HCT116 (cell line): ENCODE measurements at regions not wholly inside any gene's neighbourhood (a gene's known extent, or its start where the extent isn't known, plus 50 kb on each side); places are given as distances from the start of the nearest gene placed in this dataset.

Experiments
- ATAC-seq: fragments of 200-7000 bp; cut with Tn5 transposase; 2 replicates; pipeline ENCODE4 v1.9.1; 2020; ENCODE audit warnings: mild to moderate bottlenecking, moderate library complexity
- BruUV-seq: library from RNA; stranded (reverse); fragments of 400-500 nt; replicated peaks from 2 replicates; lab custom pipeline; 2021; lab: Mats Ljungman, UMichigan
- CTCF ChIA-PET: fragments of 300-600 bp; sonication (Branson Sonifier 250); formaldehyde crosslinking; loops from one replicate; lab custom pipeline; 2021; ENCODE audit warnings: antibody characterized with exemption; lab: Charles Lee
- POLR2A ChIA-PET: fragments of 300-600, 350-600 bp; sonication (Branson Sonifier 250); formaldehyde crosslinking; loops from one replicate; lab custom pipeline; 2021; ENCODE audit warnings: antibody characterized with exemption; lab: Charles Lee
- RAD21 ChIA-PET, 2 experiments: fragments of 300-600 bp; sonication (Branson Sonifier 250); formaldehyde crosslinking; loops; one replicate each; lab custom pipeline; 2023; ENCODE audit warnings: low total read pairs in 2 of 2; ENCODE audit not compliant: uncharacterized antibody in 2 of 2, unreplicated experiment in 2 of 2, low non-redundant PET in 1 of 2; lab: Charles Lee
- DNase-seq: peaks from one replicate; pipeline ENCODE4 v3.0.0-alpha.2; 2010; ENCODE audit warnings: low read depth, low spot score
- H2AFZ ChIP-seq: fragments of 200-600 bp; shearing (Covaris generic), sonication (generic); 2 replicates; pipeline ENCODE4 v1.6.1; 2017; ENCODE audit warnings: low read depth, mixed run types, mixed read lengths, antibody characterized with exemption, low read length; ENCODE audit not compliant: poor library complexity, severe bottlenecking
- H3K27ac ChIP-seq: 2 replicates; pipeline ENCODE4 v1.5.1; 2012; ENCODE audit warnings: low read depth, low read length
- H3K27me3 ChIP-seq: fragments of 200-600 bp; sonication (generic); 2 replicates; pipeline ENCODE4 v1.6.1; 2016; ENCODE audit warnings: mixed run types, low read length, mixed read lengths; ENCODE audit not compliant: insufficient read depth
- H3K36me3 ChIP-seq, 2 experiments: fragments of 200-500 bp in 1 of 2; fragments of 200-600 bp in 1 of 2; sonication (Bioruptor generic) in 1 of 2; sonication (generic) in 1 of 2; 2 replicates each; pipeline versions ENCODE4 v1.5.1 to v1.6.1; 2014 to 2016; ENCODE audit warnings: low read length in 2 of 2, inconsistent platforms in 1 of 2, mixed read lengths in 1 of 2, mixed run types in 1 of 2; ENCODE audit not compliant: insufficient read depth in 2 of 2, control insufficient read depth in 1 of 2
- H3K4me1 ChIP-seq, 2 experiments: fragments of 200-600 bp in 1 of 2; sonication (generic) in 1 of 2; 2 replicates each; pipeline versions ENCODE4 v1.5.1 to v1.6.1; 2012 to 2017; ENCODE audit warnings: low read length in 2 of 2, inconsistent platforms in 1 of 2, mild to moderate bottlenecking in 1 of 2, mixed read lengths in 1 of 2, mixed run types in 1 of 2, moderate library complexity in 1 of 2; ENCODE audit not compliant: insufficient read depth in 2 of 2, control insufficient read depth in 1 of 2
- H3K4me2 ChIP-seq: fragments of 200-600 bp; sonication (generic); 2 replicates; pipeline ENCODE4 v1.6.1; 2017; ENCODE audit warnings: mixed run types, low read length, mixed read lengths
- H3K4me3 ChIP-seq, 2 experiments: fragments of 200-600 bp in 1 of 2; sonication (generic) in 1 of 2; replicated peaks in 1 of 2; 2 replicates each; pipeline ENCODE4 v1.5.1; 2011 to 2016; ENCODE audit warnings: low read length in 2 of 2, control low read depth in 1 of 2, low read depth in 1 of 2, mild to moderate bottlenecking in 1 of 2, mixed read lengths in 1 of 2, mixed run types in 1 of 2
- H3K79me2 ChIP-seq: fragments of 200-600 bp; sonication (generic); 2 replicates; pipeline ENCODE4 v1.6.1; 2017; ENCODE audit warnings: mild to moderate bottlenecking, mixed run types, low read length, moderate library complexity, mixed read lengths; ENCODE audit not compliant: insufficient read depth
- H3K9ac ChIP-seq: fragments of 200-600 bp; sonication (generic); 2 replicates; pipeline ENCODE4 v1.6.1; 2016; ENCODE audit warnings: low read length, mixed read lengths
- H3K9me2 ChIP-seq: fragments of 200-600 bp; sonication (generic), shearing (Covaris generic); 2 replicates; pipeline ENCODE4 v1.6.1; 2017; ENCODE audit warnings: mixed run types, mild to moderate bottlenecking, moderate library complexity; ENCODE audit not compliant: insufficient read depth
- H3K9me3 ChIP-seq, 2 experiments: fragments of 200-500 bp in 1 of 2; fragments of 200-600 bp in 1 of 2; sonication (Bioruptor generic) in 1 of 2; sonication (generic) in 1 of 2; 2 replicates each; pipeline ENCODE4 v1.6.1; 2014 to 2017; ENCODE audit warnings: low read length in 2 of 2, mixed read lengths in 2 of 2, inconsistent platforms in 1 of 2, low read depth in 1 of 2, mild to moderate bottlenecking in 1 of 2, mixed run types in 1 of 2, moderate library complexity in 1 of 2; ENCODE audit not compliant: control insufficient read depth in 1 of 2, insufficient read depth in 1 of 2
- H4K20me1 ChIP-seq: fragments of 200-600 bp; sonication (generic), shearing (Covaris generic); 2 replicates; pipeline ENCODE4 v1.6.1; 2017; ENCODE audit warnings: mixed run types, mild to moderate bottlenecking, moderate library complexity; ENCODE audit not compliant: insufficient read depth
- CBX3 ChIP-seq: IDR thresholded peaks from 2 replicates; pipeline ENCODE4 v1.6.1; 2012; ENCODE audit warnings: low read depth
- CEBPB ChIP-seq: IDR thresholded peaks from 2 replicates; pipeline ENCODE4 v1.6.1; 2012; ENCODE audit warnings: low read depth
- ELF1 ChIP-seq: IDR thresholded peaks from 2 replicates; pipeline ENCODE4 v1.6.1; 2012; ENCODE audit warnings: low read depth, borderline replicate concordance
- EZH2 ChIP-seq: fragments of 200-600 bp; sonication (generic); IDR thresholded peaks from 2 replicates; pipeline ENCODE4 v1.6.1; 2017; ENCODE audit warnings: antibody characterized with exemption, mixed run types
- EZH2phosphoT487 ChIP-seq: fragments of 200-600 bp; IDR thresholded peaks from 2 replicates; pipeline ENCODE4 v1.6.1; 2018; ENCODE audit warnings: antibody characterized with exemption, borderline replicate concordance
- FOSL1 ChIP-seq: IDR thresholded peaks from 2 replicates; pipeline ENCODE4 v1.6.1; 2012; ENCODE audit warnings: low read depth
- JUND ChIP-seq: IDR thresholded peaks from 2 replicates; pipeline ENCODE4 v1.6.1; 2012
- POLR2A ChIP-seq: IDR thresholded peaks from 2 replicates; pipeline ENCODE4 v1.7.0; 2011; ENCODE audit warnings: borderline replicate concordance; ENCODE audit not compliant: insufficient read depth, insufficient read length; ENCODE audit errors: extremely low read depth
- POLR2AphosphoS5 ChIP-seq: IDR thresholded peaks from 2 replicates; pipeline ENCODE4 v1.6.1; 2011; ENCODE audit warnings: mild to moderate bottlenecking, low read depth, low read length, moderate library complexity
- SIN3A ChIP-seq: IDR thresholded peaks from 2 replicates; pipeline ENCODE4 v1.6.1; 2012; ENCODE audit warnings: low read depth
- SP1 ChIP-seq: IDR thresholded peaks from 2 replicates; pipeline ENCODE4 v1.6.1; 2012; ENCODE audit warnings: low read depth
- SRF ChIP-seq: IDR thresholded peaks from 2 replicates; pipeline ENCODE4 v1.6.1; 2012; ENCODE audit warnings: low read depth
- YY1 ChIP-seq: IDR thresholded peaks from 2 replicates; pipeline ENCODE4 v1.6.1; 2011; ENCODE audit warnings: low read length, low read depth, moderate library complexity, mild to moderate bottlenecking; ENCODE audit not compliant: insufficient replicate concordance; ENCODE audit errors: extremely low read depth
- ZNF274 ChIP-seq: fragments of 200-500 bp; sonication (Bioruptor generic); IDR thresholded peaks from 2 replicates; pipeline ENCODE4 v1.6.1; 2014; ENCODE audit warnings: mild to moderate bottlenecking, low read depth, low read length, inconsistent platforms
- intact Hi-C: fragments of 100-400 bp; cut with micrococcal nuclease; formaldehyde crosslinking; loops from 2 replicates; pipeline ENCODE4 v1.10.0; 2022
- TF ChIP-seq, protein P1 (sequence below): IDR thresholded peaks from 2 replicates; pipeline ENCODE4 v1.6.1; 2012; ENCODE audit warnings: low read depth
- TF ChIP-seq, protein P2 (sequence below), 3 experiments: fragments of 200-600 bp in 1 of 3; sonication (generic) in 1 of 3; IDR thresholded peaks in 2 of 3; conservative IDR thresholded peaks in 1 of 3; 2 replicates each; pipeline ENCODE4 v1.5.1; 2012 to 2017; ENCODE audit warnings: low read depth in 2 of 3, low read length in 2 of 3, antibody characterized with exemption in 1 of 3, borderline replicate concordance in 1 of 3, control low read depth in 1 of 3, mild to moderate bottlenecking in 1 of 3, mixed read lengths in 1 of 3, mixed run types in 1 of 3, moderate library complexity in 1 of 3; ENCODE audit not compliant: insufficient read depth in 1 of 3
- TF ChIP-seq, protein P3 (sequence below): IDR thresholded peaks from 2 replicates; pipeline ENCODE4 v1.6.1; 2012
- TF ChIP-seq, protein P4 (sequence below): IDR thresholded peaks from 2 replicates; pipeline ENCODE4 v1.6.1; 2011; ENCODE audit warnings: mild to moderate bottlenecking, low read length, moderate library complexity; ENCODE audit not compliant: insufficient replicate concordance; ENCODE audit errors: extremely low read depth
- TF ChIP-seq, protein P5 (sequence below): IDR thresholded peaks from 2 replicates; pipeline ENCODE4 v1.6.1; 2012

DNA sequence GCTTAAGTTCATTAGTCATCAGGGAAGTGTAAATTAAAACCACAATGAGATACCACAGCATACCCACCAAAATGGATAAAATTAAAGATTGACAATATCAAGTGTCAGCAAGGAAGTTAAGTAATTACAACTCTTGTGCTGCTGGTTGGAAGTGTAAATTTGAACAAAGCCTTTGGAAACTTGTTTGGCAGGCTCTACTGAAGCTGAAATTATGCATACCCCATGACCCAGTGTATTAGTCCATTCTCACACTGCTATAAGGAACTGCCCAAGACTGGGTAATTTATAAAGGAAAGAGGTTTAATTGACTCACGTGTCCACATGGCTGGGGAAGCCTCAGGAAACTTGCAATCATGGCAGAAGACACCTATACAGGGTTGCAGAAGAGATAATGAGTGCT is 196.1 kb downstream of the PDCD6IP start:
- Histone ChIP-seq H3K4me3 (no peak overlapping the region), H3K27me3 (peaks cover 18% of the 10 kb centered on the region; the same call in 1 of the 2 replicates), H3K4me1 (no peaks in the 10 kb centered on the region), H3K79me2 (no peaks in the 10 kb centered on the region), H3K36me3 (no peaks in the 10 kb centered on the region), H3K9me2 (no peaks in the 10 kb centered on the region), H3K4me2 (no peak overlapping the region), H3K9ac (no peak overlapping the region), H3K27ac (no peak overlapping the region), H4K20me1 (no peaks in the 10 kb centered on the region), H2AFZ (no peak overlapping the region), H3K9me3 (no peaks in the 10 kb centered on the region)
- CTCF ChIA-PET, result no interaction called here
- BruUV-seq, result no TSS peak
- no peak for ATAC-seq
- RAD21 ChIA-PET, result no interaction called here
- DNase-seq, result no peak
- intact Hi-C loops, result no loop called here
- POLR2A ChIA-PET, result no interaction called here
- TF ChIP-seq CBX3, result no peak
- TF ChIP-seq CEBPB, result no peak
- TF ChIP-seq, protein P1, sequence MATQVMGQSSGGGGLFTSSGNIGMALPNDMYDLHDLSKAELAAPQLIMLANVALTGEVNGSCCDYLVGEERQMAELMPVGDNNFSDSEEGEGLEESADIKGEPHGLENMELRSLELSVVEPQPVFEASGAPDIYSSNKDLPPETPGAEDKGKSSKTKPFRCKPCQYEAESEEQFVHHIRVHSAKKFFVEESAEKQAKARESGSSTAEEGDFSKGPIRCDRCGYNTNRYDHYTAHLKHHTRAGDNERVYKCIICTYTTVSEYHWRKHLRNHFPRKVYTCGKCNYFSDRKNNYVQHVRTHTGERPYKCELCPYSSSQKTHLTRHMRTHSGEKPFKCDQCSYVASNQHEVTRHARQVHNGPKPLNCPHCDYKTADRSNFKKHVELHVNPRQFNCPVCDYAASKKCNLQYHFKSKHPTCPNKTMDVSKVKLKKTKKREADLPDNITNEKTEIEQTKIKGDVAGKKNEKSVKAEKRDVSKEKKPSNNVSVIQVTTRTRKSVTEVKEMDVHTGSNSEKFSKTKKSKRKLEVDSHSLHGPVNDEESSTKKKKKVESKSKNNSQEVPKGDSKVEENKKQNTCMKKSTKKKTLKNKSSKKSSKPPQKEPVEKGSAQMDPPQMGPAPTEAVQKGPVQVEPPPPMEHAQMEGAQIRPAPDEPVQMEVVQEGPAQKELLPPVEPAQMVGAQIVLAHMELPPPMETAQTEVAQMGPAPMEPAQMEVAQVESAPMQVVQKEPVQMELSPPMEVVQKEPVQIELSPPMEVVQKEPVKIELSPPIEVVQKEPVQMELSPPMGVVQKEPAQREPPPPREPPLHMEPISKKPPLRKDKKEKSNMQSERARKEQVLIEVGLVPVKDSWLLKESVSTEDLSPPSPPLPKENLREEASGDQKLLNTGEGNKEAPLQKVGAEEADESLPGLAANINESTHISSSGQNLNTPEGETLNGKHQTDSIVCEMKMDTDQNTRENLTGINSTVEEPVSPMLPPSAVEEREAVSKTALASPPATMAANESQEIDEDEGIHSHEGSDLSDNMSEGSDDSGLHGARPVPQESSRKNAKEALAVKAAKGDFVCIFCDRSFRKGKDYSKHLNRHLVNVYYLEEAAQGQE, result no peak
- TF ChIP-seq POLR2AphosphoS5, result no peak
- no peak for TF ChIP-seq ZNF274
- TF ChIP-seq EZH2phosphoT487, result no peak
- TF ChIP-seq POLR2A, result no peak
- TF ChIP-seq, protein P2, sequence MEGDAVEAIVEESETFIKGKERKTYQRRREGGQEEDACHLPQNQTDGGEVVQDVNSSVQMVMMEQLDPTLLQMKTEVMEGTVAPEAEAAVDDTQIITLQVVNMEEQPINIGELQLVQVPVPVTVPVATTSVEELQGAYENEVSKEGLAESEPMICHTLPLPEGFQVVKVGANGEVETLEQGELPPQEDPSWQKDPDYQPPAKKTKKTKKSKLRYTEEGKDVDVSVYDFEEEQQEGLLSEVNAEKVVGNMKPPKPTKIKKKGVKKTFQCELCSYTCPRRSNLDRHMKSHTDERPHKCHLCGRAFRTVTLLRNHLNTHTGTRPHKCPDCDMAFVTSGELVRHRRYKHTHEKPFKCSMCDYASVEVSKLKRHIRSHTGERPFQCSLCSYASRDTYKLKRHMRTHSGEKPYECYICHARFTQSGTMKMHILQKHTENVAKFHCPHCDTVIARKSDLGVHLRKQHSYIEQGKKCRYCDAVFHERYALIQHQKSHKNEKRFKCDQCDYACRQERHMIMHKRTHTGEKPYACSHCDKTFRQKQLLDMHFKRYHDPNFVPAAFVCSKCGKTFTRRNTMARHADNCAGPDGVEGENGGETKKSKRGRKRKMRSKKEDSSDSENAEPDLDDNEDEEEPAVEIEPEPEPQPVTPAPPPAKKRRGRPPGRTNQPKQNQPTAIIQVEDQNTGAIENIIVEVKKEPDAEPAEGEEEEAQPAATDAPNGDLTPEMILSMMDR (IDR thresholded peaks at IDR 0.05 in 2 of 3, conservative IDR thresholded peaks at IDR 0.05 in 1 of 3; ENCODE audit: borderline replicate concordance in 1 of 3, insufficient read depth in 1 of 3, low read depth in 2 of 3, low read length in 2 of 3), result no peak
- TF ChIP-seq, protein P3, sequence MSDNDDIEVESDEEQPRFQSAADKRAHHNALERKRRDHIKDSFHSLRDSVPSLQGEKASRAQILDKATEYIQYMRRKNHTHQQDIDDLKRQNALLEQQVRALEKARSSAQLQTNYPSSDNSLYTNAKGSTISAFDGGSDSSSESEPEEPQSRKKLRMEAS, result no peak
- TF ChIP-seq, protein P4, sequence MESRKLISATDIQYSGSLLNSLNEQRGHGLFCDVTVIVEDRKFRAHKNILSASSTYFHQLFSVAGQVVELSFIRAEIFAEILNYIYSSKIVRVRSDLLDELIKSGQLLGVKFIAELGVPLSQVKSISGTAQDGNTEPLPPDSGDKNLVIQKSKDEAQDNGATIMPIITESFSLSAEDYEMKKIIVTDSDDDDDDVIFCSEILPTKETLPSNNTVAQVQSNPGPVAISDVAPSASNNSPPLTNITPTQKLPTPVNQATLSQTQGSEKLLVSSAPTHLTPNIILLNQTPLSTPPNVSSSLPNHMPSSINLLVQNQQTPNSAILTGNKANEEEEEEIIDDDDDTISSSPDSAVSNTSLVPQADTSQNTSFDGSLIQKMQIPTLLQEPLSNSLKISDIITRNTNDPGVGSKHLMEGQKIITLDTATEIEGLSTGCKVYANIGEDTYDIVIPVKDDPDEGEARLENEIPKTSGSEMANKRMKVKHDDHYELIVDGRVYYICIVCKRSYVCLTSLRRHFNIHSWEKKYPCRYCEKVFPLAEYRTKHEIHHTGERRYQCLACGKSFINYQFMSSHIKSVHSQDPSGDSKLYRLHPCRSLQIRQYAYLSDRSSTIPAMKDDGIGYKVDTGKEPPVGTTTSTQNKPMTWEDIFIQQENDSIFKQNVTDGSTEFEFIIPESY, result no peak
- no peak for TF ChIP-seq EZH2
- no peak for TF ChIP-seq SRF
- TF ChIP-seq YY1, result no peak
- TF ChIP-seq FOSL1, result no peak
- TF ChIP-seq SIN3A, result no peak
- TF ChIP-seq, protein P5, sequence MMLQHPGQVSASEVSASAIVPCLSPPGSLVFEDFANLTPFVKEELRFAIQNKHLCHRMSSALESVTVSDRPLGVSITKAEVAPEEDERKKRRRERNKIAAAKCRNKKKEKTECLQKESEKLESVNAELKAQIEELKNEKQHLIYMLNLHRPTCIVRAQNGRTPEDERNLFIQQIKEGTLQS, result no peak
- TF ChIP-seq SP1, result no peak
- TF ChIP-seq ELF1, result no peak
- TF ChIP-seq JUND, result no peak
